ENCODE measurements at regions not wholly inside any gene's neighbourhood (a gene's known extent, or its start where the extent isn't known, plus 50 kb on each side); places are given as distances from the start of the nearest gene placed in this dataset.
"Not testable (repeated sequence)": the region's sequence is repeated elsewhere in the genome, so short reads cannot be mapped to it uniquely, and the experiment has no call there.

DNA sequence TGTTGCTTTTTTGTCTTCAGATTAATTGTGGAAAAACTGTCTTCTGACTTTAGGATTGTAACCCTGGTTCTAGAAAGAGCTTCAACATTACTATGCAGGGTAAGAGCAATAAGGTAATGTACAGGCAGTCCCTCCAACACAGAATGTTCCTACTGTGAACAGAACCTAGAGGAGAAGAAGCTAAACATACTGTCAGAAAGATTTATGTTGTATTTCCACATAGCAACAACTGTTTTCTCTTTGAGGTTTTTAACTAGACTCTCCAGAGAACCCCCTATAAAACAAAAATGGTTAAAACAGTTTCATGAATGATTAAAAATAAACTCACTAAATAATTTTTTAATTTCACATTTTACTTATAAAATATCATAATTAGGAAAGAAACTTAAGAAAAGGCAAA is 64.3 kb upstream of the NAA35 start:
- no peak for DNase-seq (ENCODE audit: low spot score, unreplicated experiment)
- Mint-ChIP-seq H3K4me3 (ENCODE audit: low read depth) (no peak overlapping the region), H3K27me3 (no peaks in the 10 kb centered on the region), H3K27ac (no peak overlapping the region), H3K9me3 (ENCODE audit: low read depth) (peaks cover 6% of the 10 kb centered on the region), H3K4me1 (ENCODE audit: low read depth) (no peaks in the 10 kb centered on the region), H3K36me3 (ENCODE audit: insufficient read depth) (peaks cover 6% of the 10 kb centered on the region)
- TF ChIP-seq, protein P1, sequence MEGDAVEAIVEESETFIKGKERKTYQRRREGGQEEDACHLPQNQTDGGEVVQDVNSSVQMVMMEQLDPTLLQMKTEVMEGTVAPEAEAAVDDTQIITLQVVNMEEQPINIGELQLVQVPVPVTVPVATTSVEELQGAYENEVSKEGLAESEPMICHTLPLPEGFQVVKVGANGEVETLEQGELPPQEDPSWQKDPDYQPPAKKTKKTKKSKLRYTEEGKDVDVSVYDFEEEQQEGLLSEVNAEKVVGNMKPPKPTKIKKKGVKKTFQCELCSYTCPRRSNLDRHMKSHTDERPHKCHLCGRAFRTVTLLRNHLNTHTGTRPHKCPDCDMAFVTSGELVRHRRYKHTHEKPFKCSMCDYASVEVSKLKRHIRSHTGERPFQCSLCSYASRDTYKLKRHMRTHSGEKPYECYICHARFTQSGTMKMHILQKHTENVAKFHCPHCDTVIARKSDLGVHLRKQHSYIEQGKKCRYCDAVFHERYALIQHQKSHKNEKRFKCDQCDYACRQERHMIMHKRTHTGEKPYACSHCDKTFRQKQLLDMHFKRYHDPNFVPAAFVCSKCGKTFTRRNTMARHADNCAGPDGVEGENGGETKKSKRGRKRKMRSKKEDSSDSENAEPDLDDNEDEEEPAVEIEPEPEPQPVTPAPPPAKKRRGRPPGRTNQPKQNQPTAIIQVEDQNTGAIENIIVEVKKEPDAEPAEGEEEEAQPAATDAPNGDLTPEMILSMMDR (IDR thresholded peaks at IDR 0.05; ENCODE audit: unreplicated experiment) = no peak

DNA sequence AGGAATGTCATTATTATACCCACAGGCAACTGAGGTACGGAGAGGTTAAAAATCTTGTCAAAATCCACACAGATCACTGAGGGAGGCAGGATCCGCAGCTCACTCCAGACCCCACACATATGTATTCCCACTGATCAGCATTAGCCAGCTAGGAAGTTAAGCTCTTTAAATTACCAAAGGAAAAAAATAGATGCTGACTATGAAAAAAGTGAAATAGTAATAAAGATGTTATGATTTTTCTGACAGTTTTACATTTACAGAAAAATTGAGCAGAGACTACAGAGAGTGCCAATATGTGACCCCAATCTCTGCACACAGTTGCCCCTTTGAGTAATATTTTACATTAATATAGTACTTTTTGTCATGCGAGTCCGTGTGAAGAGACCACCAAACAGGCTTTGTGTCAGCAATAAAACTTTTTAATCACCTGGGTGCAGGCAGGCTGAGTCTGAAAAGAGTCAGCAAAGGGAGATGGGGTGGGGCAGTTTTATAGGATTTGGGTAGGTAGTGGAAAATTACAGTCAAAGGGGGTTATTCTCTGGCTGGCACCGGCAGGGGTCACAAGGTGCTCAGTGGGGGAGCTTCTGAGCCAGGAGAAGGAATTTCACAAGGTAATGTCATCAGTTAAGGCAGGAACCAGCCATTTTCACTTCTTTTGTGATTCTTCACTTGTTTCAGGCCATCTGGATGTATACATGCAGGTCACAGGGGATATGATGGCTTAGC is 61.9 kb upstream of the NAA35 start:
- not testable (repeated sequence) for H3K9me3 Mint-ChIP-seq (ENCODE audit: low read depth); H3K27me3 Mint-ChIP-seq; H3K4me1 Mint-ChIP-seq (ENCODE audit: low read depth); H3K27ac Mint-ChIP-seq; DNase-seq (ENCODE audit: low spot score, unreplicated experiment); H3K4me3 Mint-ChIP-seq (ENCODE audit: low read depth)
- peaks cover 18% of the 10 kb centered on the region for H3K36me3 Mint-ChIP-seq (ENCODE audit: insufficient read depth)

DNA sequence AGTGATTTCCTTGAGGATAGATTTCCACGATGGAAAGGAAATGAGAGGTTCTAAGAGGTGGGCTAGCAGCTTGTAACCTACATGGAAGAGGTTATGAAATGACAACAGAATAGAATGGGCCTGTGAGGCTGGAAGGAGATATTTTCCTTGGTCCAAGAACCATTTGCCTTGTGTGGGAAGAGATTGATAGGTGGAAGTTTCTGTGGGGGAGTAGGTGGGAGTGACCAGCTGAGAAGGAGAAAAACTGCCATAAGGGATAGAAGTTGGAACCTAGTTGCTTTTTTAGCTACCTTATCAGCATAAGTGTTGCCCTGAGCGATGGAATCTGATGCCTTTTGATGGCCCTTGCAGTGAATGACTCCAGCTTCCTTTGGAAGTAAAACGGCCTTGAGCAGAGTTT is 60.4 kb upstream of the NAA35 start:
- H3K4me3 Mint-ChIP-seq (ENCODE audit: low read depth); DNase-seq (ENCODE audit: low spot score, unreplicated experiment); H3K4me1 Mint-ChIP-seq (ENCODE audit: low read depth); H3K27me3 Mint-ChIP-seq; H3K27ac Mint-ChIP-seq: not testable (repeated sequence)
- Mint-ChIP-seq H3K36me3 (ENCODE audit: insufficient read depth) (peaks cover 26% of the 10 kb centered on the region), H3K9me3 (ENCODE audit: low read depth) (peaks cover 10% of the 10 kb centered on the region)

DNA sequence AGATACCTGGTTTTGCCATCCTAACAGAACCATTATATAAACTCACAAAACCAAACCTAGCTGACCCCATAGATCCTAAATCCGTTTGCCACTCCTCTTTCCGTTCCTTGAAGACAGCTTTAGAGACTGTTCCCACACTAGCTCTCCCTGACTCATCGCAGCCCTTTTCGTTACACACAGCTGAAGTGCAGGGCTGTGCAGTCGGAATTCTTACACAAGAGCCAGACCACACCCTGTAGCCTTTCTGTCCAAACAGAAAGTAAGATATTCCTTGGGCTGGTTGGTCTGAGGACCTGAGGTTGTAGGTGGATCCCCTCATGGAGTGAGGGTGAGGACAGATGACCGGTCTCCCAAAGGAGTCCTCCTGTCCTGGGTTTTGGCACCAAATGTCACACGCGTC is 56.7 kb upstream of the NAA35 start:
- no peaks in the 10 kb centered on the region for H3K4me1 Mint-ChIP-seq (ENCODE audit: low read depth)
- H3K27ac Mint-ChIP-seq = no peak overlapping the region
- no peak overlapping the region for H3K4me3 Mint-ChIP-seq (ENCODE audit: low read depth)
- no peak for DNase-seq (ENCODE audit: low spot score, unreplicated experiment)
- H3K27me3 Mint-ChIP-seq = no peaks in the 10 kb centered on the region
- H3K9me3 Mint-ChIP-seq (ENCODE audit: low read depth) = peaks cover 10% of the 10 kb centered on the region
- H3K36me3 Mint-ChIP-seq (ENCODE audit: insufficient read depth) = peaks cover 26% of the 10 kb centered on the region
- TF ChIP-seq, protein P1 (IDR thresholded peaks at IDR 0.05; ENCODE audit: unreplicated experiment) = no peak

DNA sequence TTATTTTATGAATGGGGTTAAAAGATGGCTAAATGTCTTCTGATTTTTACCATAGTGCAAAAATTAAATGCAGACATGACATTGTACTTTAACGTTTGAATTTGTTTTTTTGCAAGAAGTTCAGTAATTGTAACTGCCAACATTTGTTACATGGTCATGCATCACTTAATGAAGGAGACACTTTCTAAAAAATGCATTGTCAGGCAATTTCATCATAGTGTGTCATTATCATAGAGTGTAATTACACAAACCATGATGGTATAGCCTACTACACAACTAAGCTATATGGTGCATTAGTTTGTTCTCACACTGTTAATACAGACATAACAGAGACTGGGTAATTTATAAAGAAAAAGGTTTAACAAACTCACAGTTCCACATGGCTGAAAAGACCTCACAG is 50.0 kb upstream of the NAA35 start:
- no peaks in the 10 kb centered on the region for H3K27me3 Mint-ChIP-seq
- H3K36me3 Mint-ChIP-seq (ENCODE audit: insufficient read depth) = peaks cover 11% of the 10 kb centered on the region
- H3K27ac Mint-ChIP-seq = no peak overlapping the region
- H3K9me3 Mint-ChIP-seq (ENCODE audit: low read depth) = peaks cover 8% of the 10 kb centered on the region
- H3K4me3 Mint-ChIP-seq (ENCODE audit: low read depth) = no peak overlapping the region
- no peak for DNase-seq (ENCODE audit: low spot score, unreplicated experiment)
- no peaks in the 10 kb centered on the region for H3K4me1 Mint-ChIP-seq (ENCODE audit: low read depth)
- TF ChIP-seq, protein P1 (IDR thresholded peaks at IDR 0.05; ENCODE audit: unreplicated experiment) = no peak

Measured in progenitor cell of endocrine pancreas (in vitro differentiated cells).